8988T (cell line): ENCODE measurements at regions not wholly inside any gene's neighbourhood (a gene's known extent, or its start where the extent isn't known, plus 50 kb on each side); places are given as distances from the start of the nearest gene placed in this dataset.

Experiments used
- DNase-seq: peaks from one replicate; pipeline ENCODE4 v3.0.0; 2011

GRCh38 chr18:66727991-66728390 is 124.1 kb upstream of the CDH19 start:
- no peak for DNase-seq

- no peak for DNase-seq
Observed at GRCh38 chr18:66724664-66725356, 120.9 kb upstream of the CDH19 start.

- no peak for DNase-seq
Observed at GRCh38 chr18:66722671-66723070, 118.8 kb upstream of the CDH19 start.

- DNase-seq = no peak
Observed at GRCh38 chr18:66708646-66709045, 104.8 kb upstream of the CDH19 start.

- DNase-seq = no peak
Observed at GRCh38 chr18:66707473-66707872, 103.6 kb upstream of the CDH19 start.

GRCh38 chr18:66695281-66695680 is 91.4 kb upstream of the CDH19 start:
- DNase-seq = no peak

- DNase-seq = no peak
Observed at GRCh38 chr18:66694852-66695251, 91.0 kb upstream of the CDH19 start.

- no peak for DNase-seq
Observed at GRCh38 chr18:66687635-66688034, 83.7 kb upstream of the CDH19 start.

- no peak for DNase-seq
Observed at GRCh38 chr18:66682855-66683322, 79.0 kb upstream of the CDH19 start.

- DNase-seq = no peak
Observed at GRCh38 chr18:66676699-66677098, 72.8 kb upstream of the CDH19 start.

GRCh38 chr18:66674286-66674685 is 70.4 kb upstream of the CDH19 start:
- no peak for DNase-seq

GRCh38 chr18:66668706-66669105 is 64.8 kb upstream of the CDH19 start:
- DNase-seq = no peak

- no peak for DNase-seq
Observed at GRCh38 chr18:66662632-66663031, 58.7 kb upstream of the CDH19 start.

GRCh38 chr18:66655407-66655806 is 51.5 kb upstream of the CDH19 start:
- no peak for DNase-seq
